Cardiac muscle cell (in vitro differentiated cells and primary cell): ENCODE measurements at regions not wholly inside any gene's neighbourhood (a gene's known extent, or its start where the extent isn't known, plus 50 kb on each side); places are given as distances from the start of the nearest gene placed in this dataset.

Source experiments
- DNase-seq, 2 donors: peaks; one replicate each; pipeline versions ENCODE4 v3.0.0 to v3.0.0-alpha.2; 2010 to 2017; ENCODE audit warnings: low read depth in 1 of 2, low spot score in 1 of 2
- H3K27ac ChIP-seq: fragments of 200-600 bp; sonication (generic); 2 replicates; pipeline ENCODE4 v1.5.1; 2016
- H3K27me3 ChIP-seq: fragments of 200-600 bp; sonication (generic); 2 replicates; pipeline ENCODE4 v1.6.0; 2016; ENCODE audit warnings: control low read depth
- H3K36me3 ChIP-seq: fragments of 200-600 bp; sonication (generic); 2 replicates; pipeline ENCODE4 v1.5.1; 2016; ENCODE audit warnings: control low read depth
- H3K4me1 ChIP-seq: fragments of 200-600 bp; sonication (generic); 2 replicates; pipeline ENCODE4 v1.8.1; 2017; ENCODE audit warnings: low read depth, mild to moderate bottlenecking, mixed run types
- H3K4me3 ChIP-seq: fragments of 200-600 bp; sonication (generic); 2 replicates; pipeline ENCODE4 v1.5.1; 2016; ENCODE audit warnings: mild to moderate bottlenecking
- H3K9me3 ChIP-seq: fragments of 200-600 bp; sonication (generic); 2 replicates; pipeline ENCODE4 v1.5.1; 2017; ENCODE audit warnings: low read depth, mild to moderate bottlenecking, control low read depth
- TF ChIP-seq, protein P1 (sequence below): IDR thresholded peaks from 2 replicates; pipeline ENCODE4 v1.5.1; 2012; ENCODE audit warnings: low read depth, mild to moderate bottlenecking, low read length

- Histone ChIP-seq H3K4me3 (no peak overlapping the region), H3K36me3 (no peaks in the 10 kb centered on the region), H3K27me3 (no peaks in the 10 kb centered on the region), H3K27ac (peak overlapping the region; percentile 57), H3K9me3 (no peaks in the 10 kb centered on the region), H3K4me1 (peaks cover 16% of the 10 kb centered on the region)
- DNase-seq, result peak in 1 of 2 donors; percentile 94
- TF ChIP-seq, protein P1, sequence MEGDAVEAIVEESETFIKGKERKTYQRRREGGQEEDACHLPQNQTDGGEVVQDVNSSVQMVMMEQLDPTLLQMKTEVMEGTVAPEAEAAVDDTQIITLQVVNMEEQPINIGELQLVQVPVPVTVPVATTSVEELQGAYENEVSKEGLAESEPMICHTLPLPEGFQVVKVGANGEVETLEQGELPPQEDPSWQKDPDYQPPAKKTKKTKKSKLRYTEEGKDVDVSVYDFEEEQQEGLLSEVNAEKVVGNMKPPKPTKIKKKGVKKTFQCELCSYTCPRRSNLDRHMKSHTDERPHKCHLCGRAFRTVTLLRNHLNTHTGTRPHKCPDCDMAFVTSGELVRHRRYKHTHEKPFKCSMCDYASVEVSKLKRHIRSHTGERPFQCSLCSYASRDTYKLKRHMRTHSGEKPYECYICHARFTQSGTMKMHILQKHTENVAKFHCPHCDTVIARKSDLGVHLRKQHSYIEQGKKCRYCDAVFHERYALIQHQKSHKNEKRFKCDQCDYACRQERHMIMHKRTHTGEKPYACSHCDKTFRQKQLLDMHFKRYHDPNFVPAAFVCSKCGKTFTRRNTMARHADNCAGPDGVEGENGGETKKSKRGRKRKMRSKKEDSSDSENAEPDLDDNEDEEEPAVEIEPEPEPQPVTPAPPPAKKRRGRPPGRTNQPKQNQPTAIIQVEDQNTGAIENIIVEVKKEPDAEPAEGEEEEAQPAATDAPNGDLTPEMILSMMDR, result no peak
These were observed 93.8 kb upstream of the SMNDC1 start for GRCh38 chr10:110398419-110399105.

DNA sequence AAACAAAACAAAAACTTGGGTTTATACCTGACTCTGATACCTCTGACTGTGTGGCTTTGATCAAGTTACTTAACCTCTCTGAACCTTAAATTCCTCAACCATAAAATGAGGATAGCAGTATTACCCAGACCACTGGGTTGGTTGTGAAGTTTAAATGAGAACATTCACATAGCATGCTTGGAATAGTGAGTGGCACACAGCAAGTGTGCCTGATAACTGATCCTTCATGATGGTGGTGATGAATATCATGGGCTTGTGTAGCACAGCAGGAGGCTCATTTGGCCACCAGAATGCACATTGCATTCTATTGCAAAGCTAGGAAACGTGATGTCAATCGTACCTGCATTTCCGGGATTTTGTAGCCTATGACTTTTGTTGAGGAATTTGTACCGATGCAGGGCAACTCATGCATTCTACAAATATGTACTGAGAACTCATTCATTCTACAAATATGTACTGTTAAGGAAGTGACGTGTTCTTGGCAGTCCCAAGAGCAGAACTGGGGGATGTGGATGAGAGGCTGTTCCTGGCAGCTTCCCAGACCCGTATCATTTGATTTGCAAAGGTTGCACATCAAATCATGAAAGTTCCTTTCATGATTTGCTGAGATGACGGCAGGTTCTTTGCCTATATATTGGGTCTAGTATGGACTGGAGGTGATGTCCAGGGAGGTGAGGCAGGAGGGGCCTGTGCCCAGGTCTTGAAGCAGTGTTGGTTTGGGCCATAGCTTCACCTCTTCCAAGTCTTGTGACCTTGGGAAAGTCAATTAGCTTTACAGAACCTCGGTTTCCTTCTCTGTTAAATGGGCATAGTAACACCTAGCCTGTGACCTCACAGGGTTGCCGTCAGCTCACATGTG lies 94.6 kb upstream of the SMNDC1 start:
- Histone ChIP-seq H3K9me3 (no peaks in the 10 kb centered on the region), H3K27ac (no peak overlapping the region), H3K4me3 (no peak overlapping the region), H3K27me3 (no peaks in the 10 kb centered on the region), H3K4me1 (peaks cover 16% of the 10 kb centered on the region), H3K36me3 (no peaks in the 10 kb centered on the region)
- peak in 1 of 2 donors; percentile 98 for DNase-seq
- TF ChIP-seq, protein P1, result no peak

DNA sequence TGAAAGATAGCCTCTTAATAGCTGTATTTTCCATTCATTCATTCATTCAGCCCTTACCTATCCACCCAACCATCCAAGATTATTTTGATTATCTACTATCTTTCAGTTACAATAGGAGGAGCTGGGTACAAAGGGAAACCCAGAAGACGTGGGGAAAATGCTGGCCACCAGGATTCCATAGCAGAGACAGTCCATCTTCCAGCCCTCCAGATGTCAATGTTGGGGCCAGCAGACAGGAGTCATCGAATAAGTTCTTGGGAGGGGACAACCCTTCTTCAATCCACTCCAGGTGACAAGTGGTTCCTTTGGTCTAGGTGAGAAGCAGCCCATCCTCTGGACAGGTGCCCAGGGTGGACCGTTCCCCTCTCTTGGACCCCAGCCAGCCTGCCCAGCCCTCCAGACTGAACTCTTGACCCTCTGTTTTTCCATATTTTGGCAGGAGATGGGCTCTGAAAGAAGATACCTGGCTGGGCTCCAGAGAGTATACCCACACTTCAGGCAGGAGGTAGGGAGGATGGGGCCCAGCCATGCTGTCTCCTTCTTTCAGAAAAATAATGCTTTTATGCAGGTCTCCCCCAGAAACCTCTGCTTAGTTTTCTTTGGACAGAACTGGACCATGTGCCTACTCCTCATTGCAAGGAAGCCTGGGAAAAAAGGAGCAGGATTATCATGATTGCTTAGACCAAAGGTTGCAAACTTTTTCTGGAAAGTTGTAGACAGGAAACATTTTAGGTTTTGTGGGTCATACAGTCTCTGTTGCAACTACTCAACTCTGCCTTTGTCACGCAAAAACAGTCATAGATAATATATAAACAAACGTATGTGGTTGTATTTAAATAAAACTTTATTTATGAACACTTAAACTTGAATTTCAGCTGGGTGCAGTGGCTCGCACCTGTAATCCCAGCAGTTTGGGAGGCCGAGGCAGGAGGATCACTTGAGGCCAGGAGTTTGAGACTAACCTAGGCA lies 95.5 kb upstream of the SMNDC1 start:
- Histone ChIP-seq H3K27ac (no peak overlapping the region), H3K4me3 (no peak overlapping the region), H3K4me1 (peaks cover 16% of the 10 kb centered on the region), H3K27me3 (no peaks in the 10 kb centered on the region), H3K9me3 (no peaks in the 10 kb centered on the region), H3K36me3 (no peaks in the 10 kb centered on the region)
- TF ChIP-seq, protein P1, result no peak
- DNase-seq, result no peak

DNA sequence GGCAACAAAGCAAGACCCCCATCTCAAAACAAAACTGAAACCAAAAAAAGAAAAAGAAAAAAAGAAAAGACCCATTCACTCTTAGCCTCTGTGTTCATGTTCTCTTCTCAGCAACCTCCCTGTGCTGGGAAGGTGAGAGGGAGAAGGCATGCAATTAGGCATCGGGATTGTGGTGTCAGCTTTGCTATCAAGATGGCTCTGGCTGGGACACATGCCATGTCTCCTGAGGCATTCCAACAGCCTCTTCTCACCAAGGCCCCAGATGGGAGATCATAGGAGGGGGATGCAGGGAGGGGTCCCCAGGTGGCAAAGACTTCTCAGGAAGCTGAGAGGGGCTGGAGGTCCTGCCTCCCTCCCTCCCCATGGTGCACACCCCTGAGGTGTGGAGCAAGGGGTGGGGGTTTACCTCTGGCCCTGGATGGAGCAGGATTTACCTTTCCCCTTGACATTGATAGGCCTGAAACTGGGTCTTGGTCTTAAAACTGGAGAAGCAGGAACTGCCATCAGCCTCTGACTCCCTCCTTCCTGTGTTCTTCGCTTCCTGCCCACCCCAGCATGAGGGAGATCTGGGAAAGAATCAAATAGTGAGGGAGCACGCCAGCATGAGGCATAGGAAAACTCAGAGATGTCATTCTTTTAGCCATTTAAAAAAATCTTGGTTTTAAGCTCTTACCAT lies 96.2 kb upstream of the DUSP5 start:
- Histone ChIP-seq H3K4me3 (no peak overlapping the region), H3K36me3 (no peaks in the 10 kb centered on the region), H3K9me3 (no peaks in the 10 kb centered on the region), H3K27ac (no peak overlapping the region), H3K4me1 (peaks cover 18% of the 10 kb centered on the region), H3K27me3 (no peaks in the 10 kb centered on the region)
- TF ChIP-seq, protein P1, result no peak
- no peak for DNase-seq

GRCh38 chr10:110402077-110402416 lies 95.7 kb upstream of the DUSP5 start:
- peaks cover 18% of the 10 kb centered on the region for H3K4me1 ChIP-seq
- H3K4me3 ChIP-seq, result no peak overlapping the region
- H3K27me3 ChIP-seq, result no peaks in the 10 kb centered on the region
- TF ChIP-seq, protein P1, result no peak
- H3K36me3 ChIP-seq, result no peaks in the 10 kb centered on the region
- H3K27ac ChIP-seq, result no peak overlapping the region
- H3K9me3 ChIP-seq, result no peaks in the 10 kb centered on the region
- no peak for DNase-seq
